ENCODE measurements at regions not wholly inside any gene's neighbourhood (a gene's known extent, or its start where the extent isn't known, plus 50 kb on each side); places are given as distances from the start of the nearest gene placed in this dataset.

DNA sequence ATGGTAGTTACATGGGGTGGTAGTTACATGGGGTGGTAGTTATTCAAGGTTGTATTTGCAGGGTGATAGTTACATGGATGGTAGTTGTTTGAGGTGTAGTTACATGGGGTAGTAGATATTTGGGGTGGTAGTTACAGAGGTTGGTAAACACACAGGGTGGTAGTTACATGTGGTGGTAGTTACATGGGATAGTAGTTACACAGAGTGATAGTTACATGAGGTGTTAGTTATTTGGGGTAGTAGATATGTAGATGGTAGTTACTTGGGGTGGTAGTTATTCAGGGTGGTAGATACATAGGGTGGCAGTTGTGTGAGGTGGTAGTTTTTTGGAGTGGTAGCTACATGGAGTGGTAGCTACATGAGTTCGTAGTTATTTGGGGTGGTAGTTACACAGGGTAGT is 221.3 kb upstream of the CST7 start:
- intact Hi-C loops (cut with micrococcal nuclease): no loop called here
- 80% methylated on average over 1 of the region's 1 CpG; no CpG with 5 or more reads in 1 of the 2 experiments for WGBS, 2 experiments (ENCODE audit: extremely low coverage in 2 of 2, insufficient read length in 1 of 2)
- Histone ChIP-seq H3K9me1 (ENCODE audit: insufficient read depth, low read length) (no peaks in the 10 kb centered on the region), H3K36me3 (ENCODE audit: control insufficient read depth, insufficient read depth, low read length) (no peaks in the 10 kb centered on the region), H2BK5ac (ENCODE audit: low read depth, low read length, poor library complexity, severe bottlenecking) (no peak overlapping the region), H2BK120ac (ENCODE audit: low read depth, low read length) (no peak overlapping the region), H3K79me1 (ENCODE audit: low read depth in 1 of 2, low read length in 2 of 2) (no peaks in the 10 kb centered on the region), H4K8ac (ENCODE audit: low read depth in 2 of 2, low read length in 2 of 2) (no peak overlapping the region), H3K18ac (ENCODE audit: low read depth, low read length) (no peak overlapping the region), H2AFZ (replicated peaks; ENCODE audit: low read length, poor library complexity) (no peak overlapping the region), H3K4me2 (ENCODE audit: low read depth, low read length) (no peak overlapping the region), H2BK20ac (ENCODE audit: low read depth, low read length) (no peak overlapping the region), H4K20me1 (ENCODE audit: insufficient read depth, low read length) (no peaks in the 10 kb centered on the region), H2AK9ac (replicated peaks; ENCODE audit: low read depth, low read length, poor library complexity) (no peak overlapping the region), H3K27me3 (ENCODE audit: control insufficient read depth, insufficient read depth, low read length) (peaks cover 22% of the 10 kb centered on the region), H3K23ac (ENCODE audit: low read depth, low read length) (no peak overlapping the region), H3K27ac (ENCODE audit: insufficient read depth, low read length) (no peak overlapping the region), H2BK15ac (ENCODE audit: low read depth, low read length) (no peak overlapping the region), H4K91ac (ENCODE audit: insufficient read depth, low read depth, low read length) (no peak overlapping the region), H3K9ac (ENCODE audit: low read depth, low read length) (no peak overlapping the region), H2AK5ac (ENCODE audit: low read depth, low read length) (no peak overlapping the region), H3K56ac (ENCODE audit: extremely low read depth, insufficient read depth, low read length) (no peak overlapping the region), H3K9me3 (ENCODE audit: control insufficient read depth, insufficient read depth, low read length) (no peaks in the 10 kb centered on the region; the same call in 1 of the 2 replicates), H3K14ac (replicated peaks; ENCODE audit: low read depth, low read length) (no peak overlapping the region), H3K4me1 (ENCODE audit: control insufficient read depth, insufficient read depth, low read length) (no peaks in the 10 kb centered on the region), H4K5ac (ENCODE audit: low read depth, low read length) (no peak overlapping the region), H3K4me3 (ENCODE audit: insufficient read depth, low read depth, low read length) (no peak overlapping the region), H3K4ac (ENCODE audit: low read depth, low read length) (no peak overlapping the region)
- ChIA-PET POLR2A (ENCODE audit: unreplicated experiment) (no interaction called here), CTCF (no interaction called here)
- in situ Hi-C loops (cut with MboI; ENCODE audit: low sequenced_read_pairs): no loop called here
- dilution Hi-C loops (cut with HindIII; ENCODE audit: low sequenced_read_pairs, unreplicated experiment): no loop called here
- TF ChIP-seq CEBPB (IDR thresholded peaks at IDR 0.05; ENCODE audit: low read depth, low read length): no peak
- no peak for TF ChIP-seq USF2 (IDR thresholded peaks at IDR 0.05; ENCODE audit: low read depth, low read length)
- no peak for TF ChIP-seq POLR2A (IDR thresholded peaks at IDR 0.05; ENCODE audit: low read depth, low read length)
- TF ChIP-seq MAFK (IDR thresholded peaks at IDR 0.05; ENCODE audit: low read depth, low read length): no peak
- TF ChIP-seq ELK1 (IDR thresholded peaks at IDR 0.05; ENCODE audit: borderline replicate concordance, low read depth, low read length): no peak
- TF ChIP-seq SMC3 (IDR thresholded peaks at IDR 0.05; ENCODE audit: low read depth, low read length): no peak
- TF ChIP-seq NFE2L2 (IDR thresholded peaks at IDR 0.05; ENCODE audit: low read depth, low read length): no peak
- no peak for TF ChIP-seq MXI1 (IDR thresholded peaks at IDR 0.05; ENCODE audit: borderline replicate concordance, low read depth, low read length)
- TF ChIP-seq, protein P1, sequence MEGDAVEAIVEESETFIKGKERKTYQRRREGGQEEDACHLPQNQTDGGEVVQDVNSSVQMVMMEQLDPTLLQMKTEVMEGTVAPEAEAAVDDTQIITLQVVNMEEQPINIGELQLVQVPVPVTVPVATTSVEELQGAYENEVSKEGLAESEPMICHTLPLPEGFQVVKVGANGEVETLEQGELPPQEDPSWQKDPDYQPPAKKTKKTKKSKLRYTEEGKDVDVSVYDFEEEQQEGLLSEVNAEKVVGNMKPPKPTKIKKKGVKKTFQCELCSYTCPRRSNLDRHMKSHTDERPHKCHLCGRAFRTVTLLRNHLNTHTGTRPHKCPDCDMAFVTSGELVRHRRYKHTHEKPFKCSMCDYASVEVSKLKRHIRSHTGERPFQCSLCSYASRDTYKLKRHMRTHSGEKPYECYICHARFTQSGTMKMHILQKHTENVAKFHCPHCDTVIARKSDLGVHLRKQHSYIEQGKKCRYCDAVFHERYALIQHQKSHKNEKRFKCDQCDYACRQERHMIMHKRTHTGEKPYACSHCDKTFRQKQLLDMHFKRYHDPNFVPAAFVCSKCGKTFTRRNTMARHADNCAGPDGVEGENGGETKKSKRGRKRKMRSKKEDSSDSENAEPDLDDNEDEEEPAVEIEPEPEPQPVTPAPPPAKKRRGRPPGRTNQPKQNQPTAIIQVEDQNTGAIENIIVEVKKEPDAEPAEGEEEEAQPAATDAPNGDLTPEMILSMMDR (conservative IDR thresholded peaks at IDR 0.05; ENCODE audit: low read depth, low read length): no peak
- TF ChIP-seq CHD1 (IDR thresholded peaks at IDR 0.05; ENCODE audit: low read depth, low read length): no peak
- TF ChIP-seq BHLHE40 (IDR thresholded peaks at IDR 0.05; ENCODE audit: low read depth, low read length): no peak
- no peak for TF ChIP-seq RAD21 (IDR thresholded peaks at IDR 0.05; ENCODE audit: low read length)
- no peak for TF ChIP-seq RFX5 (IDR thresholded peaks at IDR 0.05; ENCODE audit: low read depth, low read length)
- TF ChIP-seq RCOR1 (IDR thresholded peaks at IDR 0.05; ENCODE audit: insufficient replicate concordance, low read length): no peak
- TF ChIP-seq MAZ (IDR thresholded peaks at IDR 0.05; ENCODE audit: borderline replicate concordance, low read depth, low read length): no peak
- TF ChIP-seq FOS (IDR thresholded peaks at IDR 0.05; ENCODE audit: low read depth, low read length): no peak
- no peak for DNase-seq
- ATAC-seq (ENCODE audit: low read depth): no peak
- no TSS peak for BruUV-seq (replicated peaks)
